GM21825 (cell line): ENCODE measurements at regions not wholly inside any gene's neighbourhood (a gene's known extent, or its start where the extent isn't known, plus 50 kb on each side); places are given as distances from the start of the nearest gene placed in this dataset.

Source experiments
- ATAC-seq: cut with Tn5 transposase; IDR thresholded peaks from one replicate; pipeline ENCODE4 v1.9.1; 2021; ENCODE audit warnings: mild to moderate bottlenecking, moderate library complexity; ENCODE audit not compliant: unreplicated experiment

- ATAC-seq = no peak
Measured at GRCh38 chr16:72240466-72240865, 68.5 kb upstream of the PMFBP1 start.

GRCh38 chr16:72236866-72237265, 64.9 kb upstream of the PMFBP1 start:
- no peak for ATAC-seq

- no peak for ATAC-seq
Measured at GRCh38 chr16:72234387-72234786, 62.4 kb upstream of the PMFBP1 start.

- no peak for ATAC-seq
Measured at GRCh38 chr16:72228014-72228413, 56.1 kb upstream of the PMFBP1 start.

GRCh38 chr16:72226136-72226535, 54.2 kb upstream of the PMFBP1 start:
- no peak for ATAC-seq

GRCh38 chr16:72224260-72224768, 52.4 kb upstream of the PMFBP1 start:
- no peak for ATAC-seq

- ATAC-seq = no peak
Measured at GRCh38 chr16:72222503-72222902, 50.5 kb upstream of the PMFBP1 start.
